Activated T-cell treated with anti-CD3 and anti-CD28 coated beads, Interleukin-2, amount 50 U/mL, for 72 hours (primary cell): ENCODE measurements at regions not wholly inside any gene's neighbourhood (a gene's known extent, or its start where the extent isn't known, plus 50 kb on each side); places are given as distances from the start of the nearest gene placed in this dataset.
"Not testable (repeated sequence)": the region's sequence is repeated elsewhere in the genome, so short reads cannot be mapped to it uniquely, and the experiment has no call there.

ENCODE experiments used
- ATAC-seq, 2 donors: fragments of 150-1000 bp; cut with Tn5 transposase; replicated peaks in 1 of 2; 2 replicates each; pipeline ENCODE4 v1.10.0; 2021; ENCODE audit warnings: moderate library complexity in 2 of 2, mild to moderate bottlenecking in 1 of 2
- DNase-seq, 2 donors: peaks; one replicate each; pipeline ENCODE4 v3.0.0; 2021 to 2022; ENCODE audit warnings: mixed read lengths in 1 of 2
- H3K27ac Mint-ChIP-seq: one replicate; pipeline ENCODE4 v1.8.0; 2022; ENCODE audit warnings: mild to moderate bottlenecking, moderate library complexity, mixed read lengths
- H3K27me3 Mint-ChIP-seq: one replicate; pipeline ENCODE4 v1.8.0; 2022; ENCODE audit warnings: low read depth, mixed read lengths
- H3K36me3 Mint-ChIP-seq, 2 donors: one replicate each; pipeline ENCODE4 v1.8.0; 2022; ENCODE audit warnings: mixed read lengths in 2 of 2, mild to moderate bottlenecking in 1 of 2; ENCODE audit not compliant: insufficient read depth in 2 of 2
- H3K4me1 Mint-ChIP-seq: one replicate; pipeline ENCODE4 v1.8.0; 2022; ENCODE audit warnings: low read depth, mixed read lengths
- H3K4me3 Mint-ChIP-seq, 2 donors: one replicate each; pipeline ENCODE4 v1.8.0; 2022; ENCODE audit warnings: mild to moderate bottlenecking in 2 of 2, mixed read lengths in 2 of 2, moderate library complexity in 2 of 2
- H3K9me3 Mint-ChIP-seq, 2 donors: one replicate each; pipeline ENCODE4 v1.8.0; 2022; ENCODE audit warnings: mixed read lengths in 2 of 2

- H3K4me3 Mint-ChIP-seq = peak overlapping the region; percentile 16 to 77
- H3K27me3 Mint-ChIP-seq, H3K36me3 Mint-ChIP-seq, H3K27ac Mint-ChIP-seq, H3K9me3 Mint-ChIP-seq: not testable (repeated sequence)
- ATAC-seq = peak in 1 of 2 donors; percentile 63
- DNase-seq = peak in 1 of 2 donors; percentile 17
- peaks cover 11% of the 10 kb centered on the region for H3K4me1 Mint-ChIP-seq
Measured at GRCh38 chr5:177836191-177836590, 53.5 kb upstream of the FAM153A start.
